CD4-positive, alpha-beta T cell (primary cell): ENCODE measurements at regions not wholly inside any gene's neighbourhood (a gene's known extent, or its start where the extent isn't known, plus 50 kb on each side); places are given as distances from the start of the nearest gene placed in this dataset.

Experiments
- ATAC-seq: fragments of 200-7000 bp; cut with Tn5 transposase; one replicate; pipeline ENCODE4 v1.10.0; 2022; ENCODE audit warnings: mild to moderate bottlenecking; ENCODE audit not compliant: poor library complexity
- CTCF ChIA-PET: fragments of 350-600 bp; sonication (Branson Sonifier 250); formaldehyde crosslinking; loops from one replicate; lab custom pipeline; 2021; ENCODE audit warnings: antibody characterized with exemption, inconsistent platforms; lab: Charles Lee
- POLR2A ChIA-PET: fragments of 350-600 bp; sonication (Branson Sonifier 250); formaldehyde crosslinking; loops from one replicate; lab custom pipeline; 2021; ENCODE audit warnings: antibody characterized with exemption, inconsistent platforms; lab: Charles Lee
- DNase-seq, 14 experiments: peaks; one replicate each; pipeline ENCODE4 v3.0.0-alpha.2; 2013 to 2020; ENCODE audit warnings: mixed read lengths in 2 of 14
- H3K27ac ChIP-seq, 2 donors: one replicate each; pipeline versions ENCODE4 v1.5.1 to v1.7.0; 2013; ENCODE audit warnings: low read length in 2 of 2, low read depth in 1 of 2, mild to moderate bottlenecking in 1 of 2
- H3K27me3 ChIP-seq, 2 experiments: 1 replicate in 1 of 2; 2 replicates in 1 of 2; pipeline versions ENCODE4 v1.6.1 to v1.7.0; 2013; ENCODE audit warnings: low read length in 2 of 2, control low read depth in 1 of 2, mild to moderate bottlenecking in 1 of 2, moderate library complexity in 1 of 2; ENCODE audit not compliant: insufficient read depth in 2 of 2, control insufficient read depth in 1 of 2
- H3K36me3 ChIP-seq: one replicate; pipeline ENCODE4 v1.6.1; 2013; ENCODE audit warnings: low read length, control low read depth; ENCODE audit not compliant: insufficient read depth
- H3K4me1 ChIP-seq: one replicate; pipeline ENCODE4 v1.6.1; 2013; ENCODE audit warnings: low read length, control low read depth; ENCODE audit not compliant: insufficient read depth
- H3K4me3 ChIP-seq: one replicate; pipeline ENCODE4 v1.5.1; 2013; ENCODE audit warnings: mild to moderate bottlenecking, low read length, moderate library complexity
- H3K9me3 ChIP-seq, 2 experiments: 1 replicate in 1 of 2; 2 replicates in 1 of 2; pipeline versions ENCODE4 v1.6.1 to v1.7.0; 2013; ENCODE audit warnings: low read length in 2 of 2, mild to moderate bottlenecking in 2 of 2, control low read depth in 1 of 2, moderate library complexity in 1 of 2; ENCODE audit not compliant: control insufficient read depth in 1 of 2, insufficient read depth in 1 of 2
- H3K27ac Mint-ChIP-seq: one replicate; pipeline ENCODE4 v1.8.0; 2020; ENCODE audit warnings: mixed read lengths
- H3K27me3 Mint-ChIP-seq: one replicate; pipeline ENCODE4 v1.8.0; 2021; ENCODE audit warnings: mixed read lengths
- H3K36me3 Mint-ChIP-seq: one replicate; pipeline ENCODE4 v1.8.0; 2021; ENCODE audit warnings: low read depth, mixed read lengths
- H3K4me1 Mint-ChIP-seq: one replicate; pipeline ENCODE4 v1.8.0; 2021; ENCODE audit warnings: low read depth, mixed read lengths
- H3K4me3 Mint-ChIP-seq: one replicate; pipeline ENCODE4 v1.8.0; 2020; ENCODE audit warnings: mild to moderate bottlenecking, mixed read lengths
- H3K9me3 Mint-ChIP-seq: one replicate; pipeline ENCODE4 v1.8.0; 2020; ENCODE audit warnings: mixed read lengths
- CTCF ChIP-seq: fragments of 200-600 bp; IDR thresholded peaks from one replicate; pipeline ENCODE4 v1.8.0; 2022; ENCODE audit warnings: antibody characterized with exemption, mild to moderate bottlenecking
- intact Hi-C, 2 experiments: fragments of 100-400 bp; cut with DNase I in 1 of 2; cut with micrococcal nuclease in 1 of 2; formaldehyde crosslinking; loops; one replicate each; pipeline versions ENCODE4 v1.15.1 to v1.9.0; 2023 to 2025; cut with DNase I, micrococcal nuclease

DNA sequence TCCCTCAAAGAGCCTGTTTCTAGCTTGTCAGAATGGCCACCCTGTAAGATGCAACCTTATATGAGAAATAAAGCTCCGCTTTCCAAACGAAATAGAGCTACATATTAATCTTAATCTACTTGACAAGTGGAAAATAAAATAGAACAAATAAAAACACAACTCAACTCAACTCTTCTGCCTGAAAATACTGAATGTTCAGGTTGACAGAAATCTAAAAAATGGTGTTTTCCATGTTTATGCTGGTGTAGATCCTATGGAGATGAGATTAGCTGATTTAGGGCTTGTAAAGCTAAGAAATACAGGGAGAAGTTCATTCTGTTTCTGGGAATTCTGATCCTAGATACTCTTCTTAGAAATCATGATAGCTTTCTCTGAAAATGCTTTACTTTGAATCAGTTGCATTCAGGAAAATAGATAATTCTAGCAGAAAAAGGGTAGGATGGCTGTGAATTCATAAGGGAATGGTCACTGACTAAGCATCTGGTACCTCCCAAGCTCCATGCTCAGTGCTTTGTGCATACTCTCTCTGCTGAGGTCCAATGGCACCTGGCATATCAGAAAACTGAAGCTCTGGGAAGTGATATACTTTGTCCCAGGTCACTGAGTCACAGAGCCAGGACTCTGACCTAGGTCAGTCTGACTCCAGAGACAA, 89.2 kb upstream of the EXOC1L start:
- intact Hi-C loops, result loop anchor here in 1 of 2 experiments (10.0 kb wide), 3 partner anchors 276 to 546 kb away; partner anchors contain the start of gene SRD5A3
- no peak overlapping the region for H3K27ac ChIP-seq

GRCh38 chr4:55731959-55732358, 87.6 kb upstream of the EXOC1L start:
- no peaks in the 10 kb centered on the region for H3K4me1 ChIP-seq
- DNase-seq (no peak), ATAC-seq (no peak)
- H3K4me3 ChIP-seq, result no peak overlapping the region
- peaks cover 4 to 8% of the 10 kb centered on the region in 2 experiments for H3K27me3 ChIP-seq
- H3K36me3 ChIP-seq, result no peaks in the 10 kb centered on the region
- Mint-ChIP-seq H3K27ac (no peak overlapping the region), H3K4me1 (no peaks in the 10 kb centered on the region), H3K27me3 (peaks cover 32% of the 10 kb centered on the region), H3K9me3 (no peaks in the 10 kb centered on the region), H3K4me3 (no peak overlapping the region), H3K36me3 (no peaks in the 10 kb centered on the region)
- ChIA-PET POLR2A (no interaction called here), CTCF (no interaction called here)
- no peaks in the 10 kb centered on the region for H3K9me3 ChIP-seq
- no peak for TF ChIP-seq CTCF
- no peak overlapping the region for H3K27ac ChIP-seq
- intact Hi-C loops, result loop anchor here in 1 of 2 experiments (10.0 kb wide), 3 partner anchors 277 to 547 kb away; partner anchors contain the start of gene SRD5A3

More for the DNA sequence above, 89.2 kb upstream of the EXOC1L start:
- ATAC-seq (no peak), DNase-seq (no peak)
- Mint-ChIP-seq H3K9me3 (no peaks in the 10 kb centered on the region), H3K4me1 (no peaks in the 10 kb centered on the region), H3K4me3 (no peak overlapping the region), H3K36me3 (no peaks in the 10 kb centered on the region), H3K27ac (no peak overlapping the region), H3K27me3 (peaks cover 20% of the 10 kb centered on the region)
- Histone ChIP-seq H3K4me1 (no peaks in the 10 kb centered on the region), H3K4me3 (no peak overlapping the region), H3K9me3 (no peaks in the 10 kb centered on the region), H3K36me3 (no peaks in the 10 kb centered on the region), H3K27me3 (peaks cover 4% of the 10 kb centered on the region in 2 experiments)
- POLR2A ChIA-PET, result no interaction called here
- CTCF ChIA-PET, result interaction anchor here (0.9 kb wide), 1 partner anchor 12 kb away, joined by 4 read pairs; no protein-coding TSS in a partner anchor
- TF ChIP-seq CTCF, result no peak

GRCh38 chr4:55732864-55733263, 86.7 kb upstream of the EXOC1L start:
- ATAC-seq (no peak), DNase-seq (no peak)
- intact Hi-C loops, result loop anchor here in 1 of 2 experiments (10.0 kb wide), 3 partner anchors 278 to 548 kb away; partner anchors contain the start of gene SRD5A3
- no peak overlapping the region for H3K27ac ChIP-seq
- H3K4me1 Mint-ChIP-seq, result no peaks in the 10 kb centered on the region
- H3K27ac Mint-ChIP-seq, result no peak overlapping the region
- H3K4me1 ChIP-seq, result no peaks in the 10 kb centered on the region
- peaks cover 41% of the 10 kb centered on the region for H3K27me3 Mint-ChIP-seq
- H3K9me3 Mint-ChIP-seq, result no peaks in the 10 kb centered on the region
- no peak overlapping the region for H3K4me3 Mint-ChIP-seq
- no peaks in the 10 kb centered on the region for H3K9me3 ChIP-seq
- no peaks in the 10 kb centered on the region for H3K36me3 ChIP-seq
- no peaks in the 10 kb centered on the region for H3K36me3 Mint-ChIP-seq
- H3K27me3 ChIP-seq, result peaks cover under 1 to 11% of the 10 kb centered on the region in 2 experiments
- no peak overlapping the region for H3K4me3 ChIP-seq
- CTCF ChIA-PET, result no interaction called here
- no peak for TF ChIP-seq CTCF
- POLR2A ChIA-PET, result no interaction called here
